ENCODE measurements at regions not wholly inside any gene's neighbourhood (a gene's known extent, or its start where the extent isn't known, plus 50 kb on each side); places are given as distances from the start of the nearest gene placed in this dataset.

- Histone ChIP-seq H3K4me1 (ENCODE audit: low read length) (no peaks in the 10 kb centered on the region), H3K79me2 (ENCODE audit: low read length) (no peaks in the 10 kb centered on the region), H4K20me1 (ENCODE audit: insufficient read depth, low read length) (no peaks in the 10 kb centered on the region), H3K9me2 (replicated peaks; ENCODE audit: insufficient read depth, low read length) (no peaks in the 10 kb centered on the region), H3K4me3 (ENCODE audit: low read length) (no peak overlapping the region), H3K27ac (ENCODE audit: low read length) (no peak overlapping the region), H2AFZ (ENCODE audit: low read length) (no peak overlapping the region), H3K9ac (ENCODE audit: low read length) (no peak overlapping the region), H3K36me3 (replicated peaks; ENCODE audit: insufficient read depth, low read length) (no peaks in the 10 kb centered on the region), H3K27me3 (replicated peaks; ENCODE audit: insufficient read depth, low read length) (no peaks in the 10 kb centered on the region), H3K4me2 (ENCODE audit: low read depth, low read length) (no peak overlapping the region), H3K9me3 (replicated peaks; ENCODE audit: insufficient read depth, low read length) (no peaks in the 10 kb centered on the region), H3F3A (ENCODE audit: insufficient read depth, low read length) (no peaks in the 10 kb centered on the region)
- no peak for DNase-seq
- TF ChIP-seq EZH2 (optimal IDR thresholded peaks at IDR 0.05; ENCODE audit: low read depth, low read length) (no peak), CTCF (IDR thresholded peaks at IDR 0.05; ENCODE audit: low read length) (no peak), EZH2phosphoT487 (IDR thresholded peaks at IDR 0.05; ENCODE audit: low read length) (no peak)
Observed at GRCh38 chr16:17970157-17970765, 366.3 kb downstream of the NPIPA8 start.

- Histone ChIP-seq H3K27ac (ENCODE audit: low read length) (no peak overlapping the region), H3K4me1 (ENCODE audit: low read length) (no peaks in the 10 kb centered on the region)
- TF ChIP-seq EZH2phosphoT487 (IDR thresholded peaks at IDR 0.05; ENCODE audit: low read length) = no peak
- no peak for TF ChIP-seq EZH2 (optimal IDR thresholded peaks at IDR 0.05; ENCODE audit: low read depth, low read length)
- no peak for TF ChIP-seq CTCF (IDR thresholded peaks at IDR 0.05; ENCODE audit: low read length)
Observed at GRCh38 chr16:17965133-17965900, 371.2 kb downstream of the NPIPA8 start.

GRCh38 chr16:17964196-17964595, 372.3 kb downstream of the NPIPA8 start:
- Histone ChIP-seq H3K9me3 (replicated peaks; ENCODE audit: insufficient read depth, low read length) (no peaks in the 10 kb centered on the region), H3K4me3 (ENCODE audit: low read length) (no peak overlapping the region), H3K79me2 (ENCODE audit: low read length) (no peaks in the 10 kb centered on the region), H3K27ac (ENCODE audit: low read length) (no peak overlapping the region), H4K20me1 (ENCODE audit: insufficient read depth, low read length) (no peaks in the 10 kb centered on the region), H3K9me2 (replicated peaks; ENCODE audit: insufficient read depth, low read length) (no peaks in the 10 kb centered on the region), H3K9ac (ENCODE audit: low read length) (no peak overlapping the region), H3K27me3 (replicated peaks; ENCODE audit: insufficient read depth, low read length) (no peaks in the 10 kb centered on the region), H3K4me1 (ENCODE audit: low read length) (no peaks in the 10 kb centered on the region), H3F3A (ENCODE audit: insufficient read depth, low read length) (no peaks in the 10 kb centered on the region), H2AFZ (ENCODE audit: low read length) (no peak overlapping the region), H3K4me2 (ENCODE audit: low read depth, low read length) (no peak overlapping the region), H3K36me3 (replicated peaks; ENCODE audit: insufficient read depth, low read length) (no peaks in the 10 kb centered on the region)
- no peak for DNase-seq
- TF ChIP-seq EZH2 (optimal IDR thresholded peaks at IDR 0.05; ENCODE audit: low read depth, low read length) (no peak), EZH2phosphoT487 (IDR thresholded peaks at IDR 0.05; ENCODE audit: low read length) (no peak), CTCF (IDR thresholded peaks at IDR 0.05; ENCODE audit: low read length) (no peak)

More at GRCh38 chr16:17965133-17965900, 371.2 kb downstream of the NPIPA8 start:
- Histone ChIP-seq H3K79me2 (ENCODE audit: low read length) (no peaks in the 10 kb centered on the region), H3K27me3 (replicated peaks; ENCODE audit: insufficient read depth, low read length) (no peaks in the 10 kb centered on the region), H3K9me3 (replicated peaks; ENCODE audit: insufficient read depth, low read length) (no peaks in the 10 kb centered on the region), H3F3A (ENCODE audit: insufficient read depth, low read length) (no peaks in the 10 kb centered on the region), H4K20me1 (ENCODE audit: insufficient read depth, low read length) (no peaks in the 10 kb centered on the region), H3K4me3 (ENCODE audit: low read length) (no peak overlapping the region), H3K4me2 (ENCODE audit: low read depth, low read length) (no peak overlapping the region), H3K36me3 (replicated peaks; ENCODE audit: insufficient read depth, low read length) (no peaks in the 10 kb centered on the region), H2AFZ (ENCODE audit: low read length) (no peak overlapping the region), H3K9me2 (replicated peaks; ENCODE audit: insufficient read depth, low read length) (no peaks in the 10 kb centered on the region), H3K9ac (ENCODE audit: low read length) (no peak overlapping the region)
- no peak for DNase-seq

All from MM.1S (cell line).